K562 (cell line): ENCODE measurements at regions not wholly inside any gene's neighbourhood (a gene's known extent, or its start where the extent isn't known, plus 50 kb on each side); places are given as distances from the start of the nearest gene placed in this dataset.

Experiments
- BACH1 ChIP-seq: fragments of 200-800 bp; sonication (Bioruptor generic); IDR thresholded peaks from 2 replicates; pipeline ENCODE4 v1.6.1; 2016; ENCODE audit warnings: missing genetic modification characterization, missing compliant biosample characterization
- CBX2 ChIP-seq: fragments of 200-600 bp; sonication (generic); IDR thresholded peaks from one replicate; pipeline ENCODE4 v1.6.1; 2012; ENCODE audit warnings: mild to moderate bottlenecking, low read length, inconsistent platforms; ENCODE audit not compliant: insufficient read depth, poor library complexity, severe bottlenecking
- CTCF ChIP-seq, 3 experiments: IDR thresholded peaks in 2 of 3; conservative IDR thresholded peaks in 1 of 3; 2 replicates each; pipeline ENCODE4 v1.5.1; 2011 to 2012; ENCODE audit warnings: low read length in 3 of 3, mild to moderate bottlenecking in 3 of 3, control low read depth in 2 of 3, improper control_type of control experiment in 1 of 3, inconsistent platforms in 1 of 3, low read depth in 1 of 3, mixed read lengths in 1 of 3, moderate library complexity in 1 of 3; ENCODE audit not compliant: insufficient read depth in 2 of 3
- FOXK2 ChIP-seq, 2 experiments: fragments of 450-650 bp; IDR thresholded peaks in 1 of 2; conservative IDR thresholded peaks in 1 of 2; 2 replicates each; pipeline ENCODE4 v1.6.1; 2016; ENCODE audit warnings: low read depth in 2 of 2, mild to moderate bottlenecking in 1 of 2
- HNRNPL ChIP-seq: fragments of 200-400 bp; formaldehyde crosslinking; IDR thresholded peaks from 2 replicates; pipeline ENCODE4 v1.6.1; 2017; ENCODE audit warnings: low read depth, mild to moderate bottlenecking, low read length
- POLR2A ChIP-seq: fragments of 450-650 bp; conservative IDR thresholded peaks from 2 replicates; pipeline ENCODE4 v1.6.1; 2016
- RAD21 ChIP-seq, 2 experiments: fragments of 250-450 bp in 1 of 2; fragments of 450-650 bp in 1 of 2; sonication (Bioruptor Pico) in 1 of 2; formaldehyde crosslinking in 1 of 2; IDR thresholded peaks in 1 of 2; conservative IDR thresholded peaks in 1 of 2; 2 replicates each; pipeline versions ENCODE4 v1.4.0 to v1.8.0; 2020 to 2022; ENCODE audit warnings: mild to moderate bottlenecking in 2 of 2, moderate library complexity in 1 of 2
- SMARCA4 ChIP-seq: fragments of 450-650 bp; IDR thresholded peaks from 2 replicates; pipeline ENCODE4 v1.6.1; 2016
- SP1 ChIP-seq: sonication (generic); formaldehyde crosslinking; IDR thresholded peaks from 2 replicates; pipeline ENCODE4 v1.8.1; 2022; ENCODE audit warnings: mild to moderate bottlenecking, missing genetic modification reagents
- USF1 ChIP-seq: sonication (generic); formaldehyde crosslinking; IDR thresholded peaks from 2 replicates; pipeline ENCODE4 v1.9.0; 2022; ENCODE audit warnings: mild to moderate bottlenecking, missing genetic modification reagents
- ZBTB7A ChIP-seq: IDR thresholded peaks from 2 replicates; pipeline ENCODE4 v1.6.1; 2011; ENCODE audit warnings: low read depth, mild to moderate bottlenecking, low read length, moderate library complexity, borderline replicate concordance; ENCODE audit not compliant: control insufficient read depth
- ZNF212 ChIP-seq: fragments of 450-650 bp; formaldehyde crosslinking; IDR thresholded peaks from 2 replicates; pipeline ENCODE4 v1.4.0; 2020; ENCODE audit warnings: mild to moderate bottlenecking
- TF ChIP-seq, protein P1 (sequence below), 3 experiments: fragments of 200-800 bp in 1 of 3; sonication (Bioruptor generic) in 1 of 3; sonication (generic) in 1 of 3; formaldehyde crosslinking in 1 of 3; IDR thresholded peaks; 2 replicates each; pipeline versions ENCODE4 v1.6.1 to v1.8.0; 2016 to 2022; ENCODE audit warnings: mild to moderate bottlenecking in 2 of 3, missing compliant biosample characterization in 2 of 3, missing genetic modification characterization in 2 of 3, missing genetic modification reagents in 1 of 3
- TF ChIP-seq, protein P2 (sequence below), 2 experiments: fragments of 450-650 bp; formaldehyde crosslinking in 1 of 2; IDR thresholded peaks; 2 replicates each; pipeline versions ENCODE4 v1.4.0 to v1.6.1; 2014 to 2020; ENCODE audit warnings: mild to moderate bottlenecking in 2 of 2, borderline replicate concordance in 1 of 2, low read depth in 1 of 2

- TF ChIP-seq ZNF212 (CRISPR knock-in tag) (no peak), SP1 (CRISPR knock-in tag) (no peak), USF1 (CRISPR knock-in tag) (no peak), POLR2A (no peak), CTCF (IDR thresholded peaks at IDR 0.05 in 2 of 3, conservative IDR thresholded peaks at IDR 0.05 in 1 of 3; ENCODE audit: insufficient read depth in 2 of 3, low read depth in 1 of 3, low read length in 3 of 3) (no peak), HNRNPL (no peak), FOXK2 (conservative IDR thresholded peaks at IDR 0.05 in 1 of 2, IDR thresholded peaks at IDR 0.05 in 1 of 2; ENCODE audit: low read depth in 2 of 2) (no peak), CBX2 (no peak), SMARCA4 (no peak), RAD21 (CRISPR knock-in tag; conservative IDR thresholded peaks at IDR 0.05 in 1 of 2, IDR thresholded peaks at IDR 0.05 in 1 of 2) (no peak), BACH1 (no peak), ZBTB7A (no peak)
- TF ChIP-seq, protein P1, sequence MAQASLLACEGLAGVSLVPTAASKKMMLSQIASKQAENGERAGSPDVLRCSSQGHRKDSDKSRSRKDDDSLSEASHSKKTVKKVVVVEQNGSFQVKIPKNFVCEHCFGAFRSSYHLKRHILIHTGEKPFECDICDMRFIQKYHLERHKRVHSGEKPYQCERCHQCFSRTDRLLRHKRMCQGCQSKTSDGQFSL (CRISPR knock-in tag; IDR thresholded peaks at IDR 0.05) = no peak
- TF ChIP-seq, protein P1 (tag; IDR thresholded peaks at IDR 0.05) = no peak
- TF ChIP-seq, protein P2, sequence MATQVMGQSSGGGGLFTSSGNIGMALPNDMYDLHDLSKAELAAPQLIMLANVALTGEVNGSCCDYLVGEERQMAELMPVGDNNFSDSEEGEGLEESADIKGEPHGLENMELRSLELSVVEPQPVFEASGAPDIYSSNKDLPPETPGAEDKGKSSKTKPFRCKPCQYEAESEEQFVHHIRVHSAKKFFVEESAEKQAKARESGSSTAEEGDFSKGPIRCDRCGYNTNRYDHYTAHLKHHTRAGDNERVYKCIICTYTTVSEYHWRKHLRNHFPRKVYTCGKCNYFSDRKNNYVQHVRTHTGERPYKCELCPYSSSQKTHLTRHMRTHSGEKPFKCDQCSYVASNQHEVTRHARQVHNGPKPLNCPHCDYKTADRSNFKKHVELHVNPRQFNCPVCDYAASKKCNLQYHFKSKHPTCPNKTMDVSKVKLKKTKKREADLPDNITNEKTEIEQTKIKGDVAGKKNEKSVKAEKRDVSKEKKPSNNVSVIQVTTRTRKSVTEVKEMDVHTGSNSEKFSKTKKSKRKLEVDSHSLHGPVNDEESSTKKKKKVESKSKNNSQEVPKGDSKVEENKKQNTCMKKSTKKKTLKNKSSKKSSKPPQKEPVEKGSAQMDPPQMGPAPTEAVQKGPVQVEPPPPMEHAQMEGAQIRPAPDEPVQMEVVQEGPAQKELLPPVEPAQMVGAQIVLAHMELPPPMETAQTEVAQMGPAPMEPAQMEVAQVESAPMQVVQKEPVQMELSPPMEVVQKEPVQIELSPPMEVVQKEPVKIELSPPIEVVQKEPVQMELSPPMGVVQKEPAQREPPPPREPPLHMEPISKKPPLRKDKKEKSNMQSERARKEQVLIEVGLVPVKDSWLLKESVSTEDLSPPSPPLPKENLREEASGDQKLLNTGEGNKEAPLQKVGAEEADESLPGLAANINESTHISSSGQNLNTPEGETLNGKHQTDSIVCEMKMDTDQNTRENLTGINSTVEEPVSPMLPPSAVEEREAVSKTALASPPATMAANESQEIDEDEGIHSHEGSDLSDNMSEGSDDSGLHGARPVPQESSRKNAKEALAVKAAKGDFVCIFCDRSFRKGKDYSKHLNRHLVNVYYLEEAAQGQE (IDR thresholded peaks at IDR 0.05; ENCODE audit: borderline replicate concordance) = no peak
- TF ChIP-seq, protein P2 (CRISPR knock-in tag; IDR thresholded peaks at IDR 0.05; ENCODE audit: low read depth) = no peak
Measured at GRCh38 chr5:125203912-125204311, 457.5 kb upstream of the ZNF608 start.
